Coronary artery (tissue), 2 donors: ENCODE measurements at regions not wholly inside any gene's neighbourhood (a gene's known extent, or its start where the extent isn't known, plus 50 kb on each side); places are given as distances from the start of the nearest gene placed in this dataset.
A peak's percentile ranks its signal among the peaks of the same experiment; 100 is the strongest.

Experiments
- DNase-seq: peaks from one replicate; pipeline ENCODE4 v3.0.0-alpha.2; 2017; ENCODE audit warnings: low spot score
- H3K27ac ChIP-seq, 2 donors: fragments of 200-600 bp; sonication (generic); one replicate each; pipeline ENCODE4 v1.5.1; 2016 to 2019
- H3K4me3 ChIP-seq: fragments of 200-600 bp; sonication (generic); 2 replicates; pipeline ENCODE4 v1.5.1; 2016; ENCODE audit warnings: mild to moderate bottlenecking, moderate library complexity
- TF ChIP-seq, protein P1 (sequence below): fragments of 200-600 bp; sonication (generic); IDR thresholded peaks from one replicate; pipeline ENCODE4 v1.5.1; 2019; ENCODE audit warnings: antibody characterized with exemption

DNA sequence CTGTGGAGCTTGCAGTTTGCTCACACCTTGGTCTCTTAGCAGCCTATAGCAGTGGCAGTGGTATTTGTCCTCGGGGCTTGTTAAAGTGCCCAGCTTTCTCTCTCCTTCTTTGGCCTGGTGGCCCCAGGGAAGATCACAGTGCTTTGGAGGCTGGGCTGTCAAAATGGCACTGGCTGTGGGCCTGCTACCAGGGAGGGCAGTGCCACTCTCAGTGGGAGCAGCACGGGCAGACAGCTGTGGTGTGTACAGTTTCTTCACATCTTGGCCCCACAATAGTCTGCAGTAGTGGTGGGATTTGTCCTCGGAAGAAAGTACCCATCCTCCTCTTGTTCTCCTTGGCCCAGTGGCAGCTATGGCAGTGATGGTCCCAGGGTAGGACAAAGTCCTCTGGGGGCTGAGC, 164.4 kb upstream of the GORAB start:
- no peak for DNase-seq
- no peak overlapping the region for H3K27ac ChIP-seq
- H3K4me3 ChIP-seq: no peak overlapping the region
- TF ChIP-seq, protein P1, sequence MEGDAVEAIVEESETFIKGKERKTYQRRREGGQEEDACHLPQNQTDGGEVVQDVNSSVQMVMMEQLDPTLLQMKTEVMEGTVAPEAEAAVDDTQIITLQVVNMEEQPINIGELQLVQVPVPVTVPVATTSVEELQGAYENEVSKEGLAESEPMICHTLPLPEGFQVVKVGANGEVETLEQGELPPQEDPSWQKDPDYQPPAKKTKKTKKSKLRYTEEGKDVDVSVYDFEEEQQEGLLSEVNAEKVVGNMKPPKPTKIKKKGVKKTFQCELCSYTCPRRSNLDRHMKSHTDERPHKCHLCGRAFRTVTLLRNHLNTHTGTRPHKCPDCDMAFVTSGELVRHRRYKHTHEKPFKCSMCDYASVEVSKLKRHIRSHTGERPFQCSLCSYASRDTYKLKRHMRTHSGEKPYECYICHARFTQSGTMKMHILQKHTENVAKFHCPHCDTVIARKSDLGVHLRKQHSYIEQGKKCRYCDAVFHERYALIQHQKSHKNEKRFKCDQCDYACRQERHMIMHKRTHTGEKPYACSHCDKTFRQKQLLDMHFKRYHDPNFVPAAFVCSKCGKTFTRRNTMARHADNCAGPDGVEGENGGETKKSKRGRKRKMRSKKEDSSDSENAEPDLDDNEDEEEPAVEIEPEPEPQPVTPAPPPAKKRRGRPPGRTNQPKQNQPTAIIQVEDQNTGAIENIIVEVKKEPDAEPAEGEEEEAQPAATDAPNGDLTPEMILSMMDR: no peak

- no peak for DNase-seq
- Histone ChIP-seq H3K4me3 (no peak overlapping the region), H3K27ac (no peak overlapping the region)
- TF ChIP-seq, protein P1: no peak
Observed at GRCh38 chr1:170369000-170369399, 163.0 kb upstream of the GORAB start.

- Histone ChIP-seq H3K27ac (no peak overlapping the region), H3K4me3 (no peak overlapping the region)
- no peak for DNase-seq
- TF ChIP-seq, protein P1: no peak
Observed at GRCh38 chr1:170369417-170369816, 162.5 kb upstream of the GORAB start.

- DNase-seq: no peak
- TF ChIP-seq, protein P1: no peak
- H3K27ac ChIP-seq: no peak overlapping the region
- no peak overlapping the region for H3K4me3 ChIP-seq
Observed at GRCh38 chr1:170370087-170370486, 161.9 kb upstream of the GORAB start.

GRCh38 chr1:170375082-170375723, 156.8 kb upstream of the GORAB start:
- DNase-seq: no peak
- Histone ChIP-seq H3K4me3 (no peak overlapping the region), H3K27ac (no peak overlapping the region)
- TF ChIP-seq, protein P1: no peak

- H3K27ac ChIP-seq: peak overlapping the region in 1 of 2 donors; percentile 7
- DNase-seq: no peak
- no peak overlapping the region for H3K4me3 ChIP-seq
- TF ChIP-seq, protein P1: no peak
Observed at GRCh38 chr1:170376801-170377385, 155.1 kb upstream of the GORAB start.

DNA sequence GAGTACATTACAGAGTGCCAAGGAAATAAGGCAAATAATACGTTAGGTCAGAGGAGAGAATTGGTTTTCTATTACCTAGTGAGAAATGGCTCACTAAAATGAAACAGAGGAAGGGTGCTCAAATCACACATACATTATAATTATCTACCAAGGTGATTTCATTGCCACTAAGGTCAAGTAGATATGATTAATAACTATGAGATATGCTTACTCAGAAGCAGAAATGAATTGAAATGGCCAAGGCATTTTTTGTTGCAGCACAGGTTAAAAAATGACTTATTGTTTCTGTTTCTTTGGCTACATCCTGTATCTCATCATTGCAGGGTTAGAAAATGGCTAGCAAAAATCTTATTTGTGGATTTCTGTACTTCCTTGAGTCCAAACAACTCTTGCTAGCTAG, 154.5 kb upstream of the GORAB start:
- DNase-seq: no peak

More for the DNA sequence above, 154.5 kb upstream of the GORAB start:
- H3K27ac ChIP-seq: peak overlapping the region in 1 of 2 donors; percentile 7
- no peak overlapping the region for H3K4me3 ChIP-seq
- TF ChIP-seq, protein P1: no peak
